CD4-positive, alpha-beta T cell treated with Interleukin-10 for 1 hour (primary cell): ENCODE measurements at regions not wholly inside any gene's neighbourhood (a gene's known extent, or its start where the extent isn't known, plus 50 kb on each side); places are given as distances from the start of the nearest gene placed in this dataset.

Source experiments
- DNase-seq: peaks from one replicate; pipeline ENCODE4 v3.0.0-alpha.2; 2020

DNA sequence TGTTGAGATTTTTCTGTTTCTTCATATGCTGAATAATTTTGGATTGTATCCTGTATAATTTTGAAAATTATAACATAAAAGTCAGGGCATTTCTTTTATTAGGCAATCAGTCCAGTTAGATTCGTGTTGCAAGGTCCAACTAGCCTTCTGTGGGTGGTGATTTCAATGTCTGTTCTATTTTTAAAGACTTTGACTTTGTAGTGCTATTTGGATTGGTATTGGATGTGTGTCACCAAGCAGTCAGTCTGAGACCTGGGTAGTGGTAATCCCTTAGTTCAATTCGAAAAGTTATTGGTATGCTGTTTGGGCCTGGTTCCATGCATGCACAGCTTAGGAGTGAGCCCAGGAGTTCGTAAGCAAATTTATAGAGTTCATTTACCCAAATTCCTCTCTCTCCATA is 82.2 kb downstream of the EPDR1 start:
- DNase-seq, result no peak

GRCh38 chr7:38006559-38006958 is 86.1 kb downstream of the EPDR1 start:
- no peak for DNase-seq

DNA sequence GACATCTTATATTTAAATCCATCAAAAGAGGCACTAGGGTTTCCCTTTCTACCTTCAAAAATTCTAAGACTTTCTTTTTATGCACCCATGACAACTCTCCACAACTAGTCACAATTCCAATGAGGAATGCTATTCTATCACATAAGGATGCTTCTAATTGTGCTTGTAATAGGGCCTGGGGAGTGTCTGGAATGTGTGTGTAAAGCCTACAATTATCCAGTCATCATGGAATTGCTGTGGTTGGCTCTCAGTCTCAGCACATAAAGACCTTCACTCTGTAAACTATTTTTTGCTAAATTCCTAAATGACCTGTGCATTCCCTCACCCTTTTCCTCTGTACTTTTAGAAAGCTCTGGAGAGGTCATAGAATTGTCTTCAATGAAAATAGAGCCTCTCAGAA is 86.7 kb downstream of the EPDR1 start:
- no peak for DNase-seq

GRCh38 chr7:38013246-38013645 is 92.8 kb downstream of the EPDR1 start:
- DNase-seq, result no peak

DNA sequence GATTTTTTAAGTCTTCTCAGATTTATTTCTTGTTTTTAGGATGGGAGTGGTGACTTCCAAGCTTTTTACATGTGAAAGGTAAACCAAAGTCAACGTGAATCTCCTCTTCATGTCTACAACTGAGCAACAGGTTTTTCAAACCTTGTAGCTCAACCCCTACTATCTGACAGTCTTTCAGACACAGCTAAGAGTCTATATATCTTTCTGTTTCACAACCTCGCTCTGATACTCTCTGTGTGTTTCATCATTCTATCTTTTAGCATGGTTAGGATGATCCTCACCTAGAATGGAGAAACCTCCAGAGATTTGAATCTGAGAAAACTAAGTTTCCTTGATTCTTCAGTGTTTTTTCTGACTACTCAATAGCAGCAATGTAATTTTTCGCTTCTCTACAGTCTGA is 96.1 kb downstream of the EPDR1 start:
- no peak for DNase-seq

DNA sequence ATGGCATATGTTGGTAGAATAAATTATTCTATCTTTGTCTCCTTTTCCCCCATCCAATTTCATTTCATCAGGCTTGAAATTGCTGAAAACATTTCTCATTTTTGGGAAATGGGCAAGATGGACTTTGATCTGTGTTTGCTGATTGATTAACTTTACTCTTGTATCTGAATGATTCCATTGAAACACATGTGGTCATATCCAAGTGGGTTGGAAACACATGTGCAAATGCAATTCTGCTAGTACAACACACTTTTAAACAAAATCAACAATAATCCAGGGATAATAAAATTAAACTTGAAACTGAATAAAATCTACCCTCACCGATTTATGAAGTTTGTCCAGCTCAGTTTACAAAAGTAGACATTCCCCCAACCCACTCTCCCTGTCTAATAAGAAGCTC is 96.9 kb downstream of the EPDR1 start:
- no peak for DNase-seq

DNA sequence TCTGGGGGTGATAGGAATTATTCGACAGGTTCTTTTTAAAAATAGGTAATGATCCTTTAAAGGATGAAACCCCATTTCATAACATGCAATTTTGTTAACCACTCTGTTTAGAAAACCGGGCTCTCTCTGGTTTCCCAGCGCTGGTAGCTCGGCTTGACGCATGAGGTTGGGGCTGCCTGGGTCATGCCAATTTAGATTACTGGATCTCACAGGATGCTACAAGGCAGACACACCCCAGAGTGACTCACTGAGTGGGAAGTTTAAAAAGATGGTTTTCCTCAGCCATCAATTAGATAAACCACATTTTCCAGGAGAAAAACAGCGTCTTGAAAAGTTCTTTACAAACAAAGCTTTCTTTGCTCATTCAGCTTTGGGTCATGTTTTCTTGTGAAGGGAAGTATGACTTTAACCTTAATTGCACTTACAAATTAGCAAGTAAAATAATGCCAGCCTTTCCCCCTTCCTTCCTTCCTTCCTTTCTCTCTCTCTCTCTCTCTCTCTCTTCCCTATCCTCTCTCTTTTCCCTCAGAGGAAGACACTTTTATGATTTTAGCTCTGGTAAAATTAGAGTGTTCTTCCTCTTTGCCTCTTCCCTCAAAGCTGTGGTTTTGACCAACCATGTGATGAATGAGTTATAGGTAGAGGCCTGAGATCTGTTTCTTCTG is 99.8 kb downstream of the EPDR1 start:
- DNase-seq, result no peak

DNA sequence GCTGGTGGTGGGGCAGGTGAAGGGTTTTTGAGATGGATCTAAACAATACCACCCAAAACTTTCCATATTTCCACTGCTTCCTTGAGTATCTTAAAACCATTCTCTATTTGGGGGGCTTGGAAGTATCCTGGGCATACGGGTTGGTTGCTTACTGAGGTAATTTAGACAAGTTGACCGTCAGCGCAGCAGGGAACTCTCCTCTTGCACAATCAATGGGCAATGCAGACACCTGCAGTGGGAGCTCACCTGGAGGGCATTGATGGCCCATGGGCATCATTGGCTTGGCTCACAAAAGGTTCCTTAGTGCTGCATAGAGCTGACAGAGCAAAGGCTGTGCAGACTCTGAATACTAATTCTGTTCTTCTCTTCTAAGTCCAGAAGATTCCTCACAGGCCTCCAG is 101.5 kb downstream of the EPDR1 start:
- DNase-seq, result no peak

GRCh38 chr7:38025815-38026214 is 105.4 kb downstream of the EPDR1 start:
- no peak for DNase-seq

- no peak for DNase-seq
Observed at GRCh38 chr7:38027884-38028455, 107.5 kb downstream of the EPDR1 start.

- no peak for DNase-seq
Observed at GRCh38 chr7:38034062-38034908, 113.8 kb downstream of the EPDR1 start.

DNA sequence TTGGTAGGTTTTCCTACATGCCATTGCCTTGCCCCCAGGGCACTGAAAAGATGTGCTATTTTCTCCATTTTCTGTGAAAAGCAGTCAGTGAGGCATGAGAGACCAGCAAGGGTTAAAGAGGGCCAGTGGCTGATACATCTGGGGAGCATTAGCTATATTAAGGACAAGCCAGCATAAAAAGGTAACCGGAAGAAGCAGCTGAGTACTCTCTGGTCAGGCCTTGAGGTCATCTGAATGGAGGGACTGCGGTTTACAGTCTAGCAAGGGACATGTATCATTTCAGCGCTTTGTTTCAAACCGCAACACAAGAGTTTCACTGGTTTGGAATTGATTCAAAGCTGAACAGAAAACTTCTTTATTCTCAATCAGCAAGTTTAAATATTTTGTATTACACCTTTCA is 120.4 kb downstream of the EPDR1 start:
- DNase-seq, result no peak

DNA sequence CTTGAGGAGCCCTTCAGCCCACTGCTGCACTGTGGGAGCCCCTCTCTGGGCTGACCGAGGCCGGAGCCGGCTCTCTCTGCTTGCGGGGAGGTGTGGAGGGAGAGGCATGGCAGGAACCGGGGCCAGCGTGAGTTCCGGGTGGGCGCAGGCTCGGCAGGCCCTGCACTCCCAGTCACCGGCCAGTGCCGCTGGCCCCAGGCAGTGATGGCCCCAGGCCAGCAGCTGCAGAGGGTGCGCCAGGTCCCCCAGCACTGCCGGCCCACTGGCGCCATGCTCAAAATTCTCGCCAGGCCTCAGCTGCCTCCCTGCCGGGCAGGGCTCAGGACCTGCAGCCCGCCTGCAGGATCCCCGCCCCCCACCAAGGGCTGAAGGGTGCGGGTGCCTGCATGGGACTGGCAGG is 128.4 kb upstream of the STARD3NL start:
- no peak for DNase-seq

DNA sequence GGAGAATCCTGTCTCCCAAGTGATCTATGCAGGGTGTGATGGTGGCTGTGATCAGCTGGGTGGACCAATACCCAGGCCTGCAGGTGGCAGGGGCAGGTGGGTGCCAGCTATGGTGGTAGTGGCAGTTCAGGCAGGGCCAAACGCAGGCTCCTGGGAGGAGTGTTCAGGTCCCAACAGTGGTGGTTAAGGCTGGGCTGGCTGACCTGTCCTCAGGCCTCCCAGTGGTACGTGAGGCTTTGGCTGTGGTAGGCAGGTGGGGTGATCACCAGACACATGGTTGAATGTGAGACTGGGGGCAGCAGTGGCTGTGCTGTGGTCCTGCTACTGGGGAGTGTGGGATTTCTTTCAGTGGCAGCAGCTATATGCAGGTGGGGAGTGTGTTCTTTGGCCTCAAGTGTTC is 126.7 kb upstream of the STARD3NL start:
- no peak for DNase-seq

DNA sequence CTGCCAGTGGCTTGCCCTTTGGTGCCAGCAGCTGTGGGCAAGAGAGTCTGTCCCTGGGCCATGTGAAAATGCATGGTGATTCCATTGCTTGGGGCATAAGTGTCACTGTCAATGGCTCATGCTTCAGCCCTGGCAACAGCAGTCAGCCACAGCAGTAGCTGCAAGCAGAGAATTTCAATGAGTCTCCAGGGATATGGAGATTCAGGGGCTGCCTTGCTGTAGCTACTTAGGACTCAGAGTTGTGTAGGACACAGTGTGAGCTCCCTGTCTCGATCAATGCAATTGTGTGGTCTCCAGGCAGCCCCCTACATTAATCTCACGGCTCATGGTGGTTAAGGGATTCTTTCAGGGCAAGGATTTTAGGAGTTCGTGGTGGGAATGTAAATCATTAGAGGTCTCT is 126.3 kb upstream of the STARD3NL start:
- DNase-seq, result no peak

DNA sequence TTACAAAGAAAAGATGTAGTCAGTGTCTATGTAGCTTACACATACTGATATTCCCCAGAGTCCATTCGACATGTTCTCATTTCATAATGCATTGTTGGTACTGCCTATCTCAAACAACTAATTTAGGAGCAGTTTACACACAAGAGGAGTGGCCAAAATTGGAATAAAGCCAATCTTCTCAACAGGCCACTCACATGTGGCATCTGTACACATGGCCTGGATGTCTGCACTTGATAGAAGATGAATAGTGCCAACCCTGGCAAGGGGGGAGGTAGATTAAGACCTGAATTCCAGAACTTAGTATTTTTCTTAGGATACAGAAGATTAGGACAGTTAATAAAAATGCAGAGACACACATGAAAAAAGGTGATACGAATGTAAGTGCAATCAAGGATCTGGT is 125.3 kb upstream of the STARD3NL start:
- DNase-seq, result no peak

DNA sequence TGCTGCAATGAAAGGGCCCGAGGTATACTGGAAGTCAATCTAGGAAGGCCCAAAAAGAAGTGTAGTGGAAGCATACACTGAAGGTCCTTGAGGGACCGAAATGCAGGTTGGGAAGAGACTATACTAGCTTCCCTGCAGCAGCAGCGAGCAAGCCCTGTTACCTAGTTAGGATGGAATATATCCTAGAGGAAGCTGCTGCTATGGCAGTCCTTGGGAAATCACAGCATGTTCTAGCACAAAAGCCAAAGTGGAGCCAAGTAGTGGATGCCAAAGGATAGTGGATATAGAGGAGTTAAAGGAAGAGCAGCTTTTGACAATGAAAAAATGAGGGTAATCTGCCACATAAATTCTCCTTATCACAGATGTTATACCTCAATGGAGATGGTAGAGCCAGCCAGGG is 123.8 kb upstream of the STARD3NL start:
- no peak for DNase-seq

DNA sequence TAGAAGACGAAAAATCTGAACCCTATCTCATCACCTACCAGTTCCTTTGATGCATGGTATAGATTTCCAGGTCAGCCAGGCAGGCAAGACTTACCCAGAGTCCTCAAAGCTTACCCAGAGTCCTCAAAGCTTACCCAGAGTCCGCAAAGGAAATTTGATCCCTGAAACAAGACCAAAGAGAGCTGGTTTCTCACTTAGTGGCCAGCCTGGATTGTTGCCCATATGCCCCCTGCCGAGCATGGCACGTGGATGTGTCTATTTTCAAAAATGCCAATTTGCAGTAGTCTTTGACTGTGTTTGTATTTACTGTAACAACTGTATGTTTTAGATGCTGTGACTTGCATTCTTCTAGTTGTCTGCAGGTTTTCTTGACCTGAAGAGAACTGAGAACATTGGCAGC is 120.2 kb upstream of the STARD3NL start:
- DNase-seq, result no peak

DNA sequence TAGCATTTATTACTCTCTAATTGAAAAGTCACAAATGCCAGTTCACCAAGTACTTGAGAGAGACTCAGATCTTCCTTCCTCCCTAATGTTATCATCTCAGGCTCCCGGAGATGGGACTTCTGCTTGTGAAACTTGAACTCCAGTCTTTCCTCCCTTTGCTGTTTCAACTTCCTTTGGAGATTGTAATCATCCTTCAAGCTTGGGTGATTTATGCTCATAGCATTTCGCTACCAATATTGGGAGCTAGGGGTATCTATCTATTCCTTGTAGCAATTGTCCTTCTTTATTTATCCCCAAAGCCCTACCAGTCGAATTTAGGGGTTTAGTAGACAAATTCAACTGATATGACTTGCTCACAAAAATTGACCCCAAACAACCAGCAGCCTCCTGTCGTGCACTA is 117.9 kb upstream of the STARD3NL start:
- DNase-seq, result no peak

GRCh38 chr7:38060637-38061036 is 117.4 kb upstream of the STARD3NL start:
- DNase-seq, result no peak

GRCh38 chr7:38066391-38066790 is 111.7 kb upstream of the STARD3NL start:
- DNase-seq, result no peak

- no peak for DNase-seq
Observed at GRCh38 chr7:38068461-38068860, 109.6 kb upstream of the STARD3NL start.

GRCh38 chr7:38069052-38069451 is 109.0 kb upstream of the STARD3NL start:
- no peak for DNase-seq

GRCh38 chr7:38070718-38071117 is 107.3 kb upstream of the STARD3NL start:
- DNase-seq, result no peak
